HepG2 (cell line): ENCODE measurements at regions not wholly inside any gene's neighbourhood (a gene's known extent, or its start where the extent isn't known, plus 50 kb on each side); places are given as distances from the start of the nearest gene placed in this dataset.

Experiments used
- ATAC-seq: fragments of 200-7000 bp; cut with Tn5 transposase; 3 replicates; pipeline ENCODE4 v1.9.1; 2020; ENCODE audit warnings: mild to moderate bottlenecking, moderate library complexity
- BruUV-seq: library from RNA; stranded (reverse); fragments of 400-500 nt; replicated peaks from 2 replicates; lab custom pipeline; 2021; lab: Mats Ljungman, UMichigan
- CTCF ChIA-PET: fragments of 300-600 bp; formaldehyde crosslinking; extraction: SDS; loops from one replicate; lab custom pipeline; 2021; ENCODE audit warnings: low total read pairs, inconsistent platforms, low intra/inter-chr PET ratio; lab: Yijun Ruan, JAX
- POLR2A ChIA-PET: fragments of 350-600 bp; sonication (Branson Sonifier 250); formaldehyde crosslinking; loops from one replicate; lab custom pipeline; 2020; ENCODE audit warnings: antibody characterized with exemption, inconsistent platforms; lab: Yijun Ruan, JAX
- DNase-seq: peaks from one replicate; pipeline ENCODE4 v3.0.0-alpha.2; 2015; ENCODE audit warnings: low spot score
- FAIRE-seq: peaks from 3 replicates; lab custom pipeline; 2011; peaks lifted over from hg19 to GRCh38; lab: Jason Lieb, UNC
- H2AFZ ChIP-seq: one replicate; pipeline ENCODE4 v1.6.1; 2011; ENCODE audit warnings: low read length, inconsistent platforms
- H3K27ac ChIP-seq: fragments of 300-600 bp; 3 replicates; pipeline ENCODE4 v1.8.0; 2011; ENCODE audit warnings: mixed run types, mild to moderate bottlenecking, mixed read lengths, low read length, inconsistent platforms; ENCODE audit not compliant: insufficient read depth; ENCODE audit errors: extremely low read length
- H3K27me3 ChIP-seq, 2 experiments: fragments of 200-600 bp in 1 of 2; 2 replicates in 1 of 2; 3 replicates in 1 of 2; pipeline versions ENCODE4 v1.6.0 to v1.8.0; 2011; ENCODE audit warnings: low read length in 2 of 2, mild to moderate bottlenecking in 2 of 2, moderate library complexity in 2 of 2, inconsistent platforms in 1 of 2; ENCODE audit not compliant: insufficient read depth in 2 of 2, control insufficient read depth in 1 of 2
- H3K36me3 ChIP-seq, 2 experiments: fragments of 200-600 bp in 1 of 2; replicated peaks in 1 of 2; 2 replicates in 1 of 2; 3 replicates in 1 of 2; pipeline versions ENCODE4 v1.5.1 to v1.8.0; 2011; ENCODE audit warnings: low read length in 2 of 2, inconsistent platforms in 1 of 2; ENCODE audit not compliant: insufficient read depth in 2 of 2, control insufficient read depth in 1 of 2
- H3K4me1 ChIP-seq: 2 replicates; pipeline ENCODE4 v1.5.1; 2012; ENCODE audit warnings: low read length, inconsistent platforms; ENCODE audit not compliant: insufficient read depth
- H3K4me2 ChIP-seq: 2 replicates; pipeline ENCODE4 v1.6.0; 2011; ENCODE audit warnings: low read depth, low read length, inconsistent platforms
- H3K4me3 ChIP-seq, 3 experiments: fragments of 200-600 bp in 1 of 3; sonication (generic), shearing (Covaris generic) in 1 of 3; replicated peaks in 1 of 3; 2 replicates each; pipeline ENCODE4 v1.5.1; 2011 to 2016; ENCODE audit warnings: low read length in 3 of 3, inconsistent platforms in 2 of 3, low read depth in 2 of 3, mild to moderate bottlenecking in 2 of 3, control low read depth in 1 of 3, mixed read lengths in 1 of 3; ENCODE audit not compliant: insufficient read depth in 1 of 3
- H3K79me2 ChIP-seq: one replicate; pipeline ENCODE4 v1.6.1; 2011; ENCODE audit warnings: low read length, inconsistent platforms; ENCODE audit not compliant: insufficient read depth
- H3K9ac ChIP-seq: 2 replicates; pipeline ENCODE4 v1.6.0; 2011; ENCODE audit warnings: mild to moderate bottlenecking, low read depth, low read length, inconsistent platforms; ENCODE audit not compliant: insufficient read depth
- H3K9me3 ChIP-seq: 2 replicates; pipeline ENCODE4 v1.5.1; 2012; ENCODE audit warnings: mild to moderate bottlenecking, low read length
- H4K20me1 ChIP-seq: 2 replicates; pipeline ENCODE4 v1.6.0; 2011; ENCODE audit warnings: inconsistent platforms, mild to moderate bottlenecking, low read length, moderate library complexity; ENCODE audit not compliant: insufficient read depth
- ATF7 ChIP-seq, 2 experiments: fragments of 450-650 bp in 1 of 2; sonication (generic) in 1 of 2; formaldehyde crosslinking in 1 of 2; IDR thresholded peaks; 2 replicates each; pipeline versions ENCODE4 v1.4.0 to v1.6.1; 2016 to 2020; ENCODE audit warnings: antibody characterized with exemption in 1 of 2, mild to moderate bottlenecking in 1 of 2, missing genetic modification reagents in 1 of 2
- ERF ChIP-seq: IDR thresholded peaks from 2 replicates; pipeline ENCODE4 v1.6.1; 2018; ENCODE audit warnings: missing biosample characterization, missing genetic modification reagents
- SAP130 ChIP-seq: IDR thresholded peaks from 2 replicates; pipeline ENCODE4 v1.6.1; 2016; ENCODE audit warnings: low read depth
- SP4 ChIP-seq: sonication (generic); formaldehyde crosslinking; IDR thresholded peaks from 2 replicates; pipeline ENCODE4 v1.8.1; 2023; ENCODE audit warnings: mild to moderate bottlenecking, missing genetic modification reagents
- WIZ ChIP-seq: sonication (generic); formaldehyde crosslinking; IDR thresholded peaks from 2 replicates; pipeline ENCODE4 v1.5.1; 2020; ENCODE audit warnings: mild to moderate bottlenecking, missing genetic modification reagents
- ZNF766 ChIP-seq: sonication (generic); formaldehyde crosslinking; IDR thresholded peaks from 2 replicates; pipeline ENCODE4 v1.5.0; 2020; ENCODE audit warnings: missing genetic modification reagents, borderline replicate concordance
- WGBS: methylation state at CpG from one replicate; pipeline ENCODE4 v1.1.6; 2017; ENCODE audit warnings: low lambda C conversion rate; 5-methylcytosine and 5-hydroxymethylcytosine counted together
- in situ Hi-C: cut with HindIII; loops from 2 replicates; pipeline ENCODE4 v1.10.0; 2017; ENCODE audit warnings: low pct_unique_long_range_greater_than_20kb; ENCODE audit not compliant: extremely low pct_ligation_motif_present
- intact Hi-C: fragments of 100-400 bp; cut with micrococcal nuclease; formaldehyde crosslinking; loops from one replicate; pipeline ENCODE4 v1.10.0; 2022; ENCODE audit not compliant: unreplicated experiment
- TF ChIP-seq, protein P1 (sequence below): sonication (generic); formaldehyde crosslinking; conservative IDR thresholded peaks from 2 replicates; pipeline ENCODE4 v1.5.0; 2020; ENCODE audit warnings: missing genetic modification reagents
- TF ChIP-seq, protein P2 (sequence below): sonication (generic); formaldehyde crosslinking; IDR thresholded peaks from 2 replicates; pipeline ENCODE4 v1.8.1; 2023; ENCODE audit warnings: mild to moderate bottlenecking, missing genetic modification reagents, borderline replicate concordance

DNA sequence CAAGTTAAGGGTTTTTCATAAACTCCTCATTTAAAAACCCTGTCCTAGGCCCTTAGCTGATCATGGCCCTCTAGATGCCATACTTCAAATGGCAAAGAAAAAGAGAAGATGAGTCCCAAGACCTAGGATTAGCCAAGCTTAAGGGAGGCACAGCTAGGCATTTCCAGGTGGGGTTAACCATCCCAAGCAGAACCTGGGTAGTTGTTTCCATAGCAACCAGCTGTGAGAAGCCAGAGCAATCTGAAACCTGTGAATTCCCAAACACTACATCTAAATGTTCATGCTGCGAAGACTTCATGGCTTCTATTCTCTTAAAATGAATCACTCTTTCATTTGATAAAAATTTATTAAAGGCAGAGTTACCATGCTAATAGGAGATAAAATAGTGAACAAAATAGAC is 372.9 kb downstream of the C12orf50 start (continued):
- TF ChIP-seq, protein P1, sequence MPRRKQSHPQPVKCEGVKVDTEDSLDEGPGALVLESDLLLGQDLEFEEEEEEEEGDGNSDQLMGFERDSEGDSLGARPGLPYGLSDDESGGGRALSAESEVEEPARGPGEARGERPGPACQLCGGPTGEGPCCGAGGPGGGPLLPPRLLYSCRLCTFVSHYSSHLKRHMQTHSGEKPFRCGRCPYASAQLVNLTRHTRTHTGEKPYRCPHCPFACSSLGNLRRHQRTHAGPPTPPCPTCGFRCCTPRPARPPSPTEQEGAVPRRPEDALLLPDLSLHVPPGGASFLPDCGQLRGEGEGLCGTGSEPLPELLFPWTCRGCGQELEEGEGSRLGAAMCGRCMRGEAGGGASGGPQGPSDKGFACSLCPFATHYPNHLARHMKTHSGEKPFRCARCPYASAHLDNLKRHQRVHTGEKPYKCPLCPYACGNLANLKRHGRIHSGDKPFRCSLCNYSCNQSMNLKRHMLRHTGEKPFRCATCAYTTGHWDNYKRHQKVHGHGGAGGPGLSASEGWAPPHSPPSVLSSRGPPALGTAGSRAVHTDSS, result no peak
- no peak for TF ChIP-seq ERF

DNA sequence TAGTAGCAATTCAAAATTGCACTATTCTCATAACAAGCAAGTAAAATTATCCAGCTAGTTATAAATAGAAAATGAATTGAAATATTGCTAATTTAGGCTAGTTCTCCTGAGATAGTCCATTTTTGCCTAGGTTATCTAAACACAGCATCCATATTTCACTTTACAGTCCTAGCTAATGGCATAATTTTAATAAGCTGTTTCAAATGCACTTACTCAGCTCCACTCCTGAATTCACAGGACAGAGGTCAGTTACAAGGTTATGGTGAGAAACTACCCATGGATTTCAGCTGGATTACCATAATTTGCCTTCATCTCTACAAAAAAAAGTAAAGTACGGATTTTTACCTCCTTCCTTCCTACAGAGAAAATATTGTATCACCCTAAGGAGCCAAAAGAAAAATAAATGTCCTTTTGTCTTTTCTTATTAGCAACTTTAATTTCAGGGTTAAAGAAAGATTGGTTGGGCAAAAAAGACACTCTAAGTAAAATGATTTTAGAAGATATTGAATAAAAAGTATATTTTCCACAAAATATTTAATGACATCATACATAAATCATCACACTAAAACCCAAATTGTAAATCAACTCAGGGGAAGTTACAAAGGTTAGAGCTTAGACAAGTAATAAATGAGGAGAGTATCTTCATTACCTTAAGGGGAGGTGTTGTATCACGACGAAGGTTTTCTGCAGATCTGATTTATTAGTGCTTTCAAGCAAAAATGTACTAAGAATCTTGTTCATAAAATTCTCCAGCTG is 377.4 kb downstream of the C12orf50 start:
- in situ Hi-C loops, result no loop called here
- DNase-seq, result no peak
- CTCF ChIA-PET, result no interaction called here

More for the DNA sequence above, 377.4 kb downstream of the C12orf50 start:
- intact Hi-C loops, result no loop called here
- Histone ChIP-seq H3K36me3 (no peaks in the 10 kb centered on the region), H2AFZ (no peak overlapping the region), H3K9me3 (peaks cover 61% of the 10 kb centered on the region), H3K27ac (no peak overlapping the region), H3K4me1 (no peaks in the 10 kb centered on the region), H3K4me3 (no peak overlapping the region)
- ATAC-seq, result no peak
- BruUV-seq, result no TSS peak
- TF ChIP-seq, protein P2, sequence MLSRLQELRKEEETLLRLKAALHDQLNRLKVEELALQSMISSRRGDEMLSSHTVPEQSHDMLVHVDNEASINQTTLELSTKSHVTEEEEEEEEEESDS (CRISPR knock-in tag), result no peak
- TF ChIP-seq WIZ (no peak), ZNF766 (CRISPR knock-in tag) (no peak), ATF7 (IDR thresholded peaks at IDR 0.05) (peak; percentile 62), ATF7 (CRISPR knock-in tag; IDR thresholded peaks at IDR 0.05) (no peak), SP4 (no peak), SAP130 (CRISPR knock-in tag) (no peak)
- TF ChIP-seq, all 625 proteins: peak for 1
- Histone ChIP-seq H4K20me1 (no peaks in the 10 kb centered on the region), H3K27me3 (no peaks in the 10 kb centered on the region), H3K4me2 (no peak overlapping the region), H3K79me2 (no peaks in the 10 kb centered on the region), H3K9ac (no peak overlapping the region)
- under 1% methylated on average over 3 of the region's 3 CpGs for WGBS
- no peak for FAIRE-seq
- POLR2A ChIA-PET, result no interaction called here
